Stimulated activated CD8-positive, alpha-beta memory T cell treated with anti-CD3 and anti-CD28 coated beads, Interleukin-4, amount 100 ng/mL, for 24 hours (primary cell): ENCODE measurements at regions not wholly inside any gene's neighbourhood (a gene's known extent, or its start where the extent isn't known, plus 50 kb on each side); places are given as distances from the start of the nearest gene placed in this dataset.
"Not testable (repeated sequence)": the region's sequence is repeated elsewhere in the genome, so short reads cannot be mapped to it uniquely, and the experiment has no call there.

Source experiments
- DNase-seq: peaks from one replicate; pipeline ENCODE4 v3.0.0-alpha.2; 2020; ENCODE audit warnings: low read depth

- no peak for DNase-seq
Observed at GRCh38 chr12:41680155-41680554, 464.5 kb downstream of the GXYLT1 start.

- no peak for DNase-seq
Observed at GRCh38 chr12:41663598-41664265, 475.6 kb downstream of the PDZRN4 start.

GRCh38 chr12:41661141-41661765 lies 473.1 kb downstream of the PDZRN4 start:
- DNase-seq: no peak

- no peak for DNase-seq
Observed at GRCh38 chr12:41656454-41656853, 468.3 kb downstream of the PDZRN4 start.

GRCh38 chr12:41653386-41654326 lies 465.5 kb downstream of the PDZRN4 start:
- no peak for DNase-seq

- no peak for DNase-seq
Observed at GRCh38 chr12:41652981-41653380, 464.9 kb downstream of the PDZRN4 start.

- no peak for DNase-seq
Observed at GRCh38 chr12:41645624-41646023, 457.5 kb downstream of the PDZRN4 start.

DNA sequence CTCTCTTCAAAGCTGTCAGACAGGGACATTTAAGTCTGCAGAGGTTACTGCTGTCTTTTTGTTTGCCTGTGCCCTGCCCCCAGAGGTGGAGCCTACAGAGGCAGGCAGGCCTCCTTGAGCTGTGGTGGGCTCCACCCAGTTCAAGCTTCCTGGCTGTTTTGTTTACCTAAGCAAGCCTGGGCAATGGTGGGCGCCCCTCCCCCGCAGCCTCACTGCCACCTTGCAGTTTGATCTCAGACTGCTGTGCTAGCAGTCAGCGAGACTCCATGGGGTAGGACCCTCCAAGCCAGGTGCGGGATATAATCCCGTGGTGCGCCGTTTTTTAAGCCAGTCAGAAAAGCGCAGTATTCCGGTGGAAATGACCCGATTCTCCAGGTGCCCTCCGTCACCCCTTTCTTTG lies 454.7 kb downstream of the PDZRN4 start:
- not testable (repeated sequence) for DNase-seq

DNA sequence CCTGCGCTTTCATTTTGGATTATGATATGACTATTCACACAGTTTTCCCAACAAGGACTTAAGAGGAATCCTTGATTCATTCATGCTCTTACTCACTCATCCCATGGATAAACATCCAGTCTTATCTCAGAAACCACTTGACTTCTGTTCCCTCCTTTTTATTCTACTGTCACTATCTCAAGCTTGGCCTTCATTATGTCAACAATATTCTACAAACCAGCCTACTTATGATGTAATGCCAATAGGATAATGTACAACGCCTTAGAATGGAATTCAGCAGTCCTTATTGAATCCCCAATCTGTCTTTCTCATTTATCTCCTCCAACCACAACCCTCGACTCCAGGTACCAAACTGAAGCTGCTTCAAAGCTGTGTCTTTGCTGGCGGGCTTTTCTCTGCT lies 448.5 kb downstream of the PDZRN4 start:
- DNase-seq: no peak

DNA sequence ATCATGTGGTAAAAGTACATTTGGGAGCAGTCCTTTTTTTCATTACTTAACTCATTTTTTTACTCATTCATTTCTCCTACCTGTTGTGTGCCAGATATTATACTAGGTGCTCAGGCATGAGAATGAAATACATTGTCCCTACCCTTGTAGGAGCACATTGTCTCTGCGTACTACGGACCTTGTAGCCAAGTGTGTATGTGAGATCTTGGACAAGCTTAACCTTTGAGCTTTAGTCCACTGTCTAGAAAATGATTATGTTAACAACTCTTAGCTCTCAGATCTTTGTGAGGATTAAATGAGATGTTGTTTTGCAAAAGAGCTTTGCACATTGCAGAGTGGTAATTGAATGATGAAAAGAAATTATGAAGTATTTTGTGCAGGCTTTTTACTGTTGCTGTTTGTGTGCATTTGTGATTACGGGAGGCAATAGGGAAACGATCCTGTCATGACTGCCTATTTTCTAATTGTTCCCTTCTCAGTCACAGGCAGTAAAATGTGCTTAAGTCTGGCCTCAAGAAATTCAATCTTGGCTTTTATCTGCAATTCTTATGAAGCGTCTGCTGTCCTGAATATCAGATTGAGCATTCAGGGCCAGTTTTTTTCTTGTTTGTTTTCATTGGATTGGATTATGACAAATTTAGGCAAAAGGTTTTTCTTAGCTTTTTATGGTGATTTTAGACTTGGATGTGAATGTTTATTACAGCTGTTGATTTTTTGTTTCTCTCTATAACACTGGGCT lies 447.7 kb downstream of the PDZRN4 start:
- DNase-seq: no peak

DNA sequence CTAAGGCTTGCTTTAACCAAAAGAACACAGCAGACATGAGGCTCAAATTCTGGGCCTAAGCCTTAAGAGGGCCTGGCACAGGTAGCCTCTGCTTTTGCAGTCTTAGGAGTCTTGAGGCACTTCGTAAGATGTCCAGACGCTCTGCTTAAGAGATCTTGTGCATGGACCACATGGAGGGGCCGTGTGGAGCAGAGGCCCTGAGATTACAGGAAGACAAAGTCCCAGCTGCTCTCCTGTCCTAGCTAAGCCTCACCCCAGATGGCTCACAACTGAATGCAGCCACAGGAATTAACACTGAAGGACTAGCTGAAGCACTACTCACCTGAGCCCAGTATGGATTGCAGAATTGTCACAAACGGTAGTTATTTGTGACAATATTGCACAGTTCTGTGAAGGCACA lies 446.0 kb downstream of the PDZRN4 start:
- no peak for DNase-seq

DNA sequence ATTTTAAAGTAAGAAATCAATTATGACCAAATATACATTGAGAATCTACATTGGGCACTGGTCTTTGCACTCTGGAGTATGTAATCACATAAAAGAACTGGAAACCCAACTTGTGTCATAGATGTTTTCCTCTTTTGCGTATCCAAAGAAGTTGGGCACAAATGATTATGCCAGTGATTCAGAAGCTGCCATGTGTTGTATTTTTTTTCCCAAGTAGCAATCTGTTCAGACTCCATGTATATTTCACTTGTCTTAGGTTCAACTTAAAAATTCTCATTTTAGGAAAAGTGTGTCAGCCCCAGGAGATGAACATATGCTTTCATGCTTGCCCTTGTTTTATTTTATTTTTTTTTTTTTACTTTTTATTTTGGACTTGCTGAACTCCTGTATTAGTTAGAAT lies 441.5 kb downstream of the PDZRN4 start:
- no peak for DNase-seq

DNA sequence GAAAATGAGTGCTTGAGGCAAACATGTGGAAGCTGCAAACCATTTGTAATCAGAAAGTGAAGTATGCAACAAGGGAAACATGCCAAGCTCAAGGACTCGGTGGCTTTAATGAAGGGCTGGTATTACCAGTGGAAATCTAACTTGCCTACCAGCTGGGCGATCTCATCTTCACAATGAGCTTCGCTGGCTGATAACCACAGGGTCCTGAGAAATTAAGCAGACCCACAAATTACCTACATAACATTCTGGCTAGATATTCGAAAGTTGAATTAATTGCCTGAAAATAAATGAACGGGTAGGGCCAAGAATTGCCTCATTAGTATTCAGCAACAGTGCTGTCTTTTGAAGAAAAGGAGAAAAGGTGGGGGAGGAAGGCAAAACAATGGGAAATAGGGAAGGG lies 439.4 kb downstream of the PDZRN4 start:
- no peak for DNase-seq

- DNase-seq: no peak
Observed at GRCh38 chr12:41624571-41624970, 436.5 kb downstream of the PDZRN4 start.
